Muscle layer of duodenum (tissue), 2 donors: ENCODE measurements at regions not wholly inside any gene's neighbourhood (a gene's known extent, or its start where the extent isn't known, plus 50 kb on each side); places are given as distances from the start of the nearest gene placed in this dataset.
"Not testable (repeated sequence)": the region's sequence is repeated elsewhere in the genome, so short reads cannot be mapped to it uniquely, and the experiment has no call there.

ENCODE experiments used
- H3K27ac ChIP-seq: one replicate; pipeline ENCODE4 v1.7.0; 2013; ENCODE audit warnings: mild to moderate bottlenecking, low read length
- H3K27me3 ChIP-seq: one replicate; pipeline ENCODE4 v1.7.0; 2013; ENCODE audit warnings: low read depth, mild to moderate bottlenecking, control low read depth, low read length
- H3K36me3 ChIP-seq, 2 donors: one replicate each; pipeline ENCODE4 v1.7.0; 2013; ENCODE audit warnings: low read length in 2 of 2, control low read depth in 1 of 2, mild to moderate bottlenecking in 1 of 2; ENCODE audit not compliant: insufficient read depth in 2 of 2, control insufficient read depth in 1 of 2
- H3K4me1 ChIP-seq, 2 donors: one replicate each; pipeline ENCODE4 v1.7.0; 2013; ENCODE audit warnings: low read length in 2 of 2, mild to moderate bottlenecking in 2 of 2, control low read depth in 1 of 2, moderate library complexity in 1 of 2; ENCODE audit not compliant: insufficient read depth in 2 of 2, control insufficient read depth in 1 of 2
- H3K4me3 ChIP-seq, 2 donors: one replicate each; pipeline ENCODE4 v1.7.0; 2013; ENCODE audit warnings: low read length in 2 of 2, low read depth in 1 of 2, mild to moderate bottlenecking in 1 of 2
- H3K9me3 ChIP-seq, 2 donors: one replicate each; pipeline ENCODE4 v1.7.0; 2013; ENCODE audit warnings: low read length in 2 of 2, control low read depth in 1 of 2, mild to moderate bottlenecking in 1 of 2; ENCODE audit not compliant: control insufficient read depth in 1 of 2
- donor health status: healthy.

- H3K27me3 ChIP-seq, H3K36me3 ChIP-seq, H3K4me1 ChIP-seq, H3K4me3 ChIP-seq, H3K27ac ChIP-seq, H3K9me3 ChIP-seq: not testable (repeated sequence)
These were observed 105.4 kb upstream of the LDB2 start for GRCh38 chr4:17003606-17004392.

DNA sequence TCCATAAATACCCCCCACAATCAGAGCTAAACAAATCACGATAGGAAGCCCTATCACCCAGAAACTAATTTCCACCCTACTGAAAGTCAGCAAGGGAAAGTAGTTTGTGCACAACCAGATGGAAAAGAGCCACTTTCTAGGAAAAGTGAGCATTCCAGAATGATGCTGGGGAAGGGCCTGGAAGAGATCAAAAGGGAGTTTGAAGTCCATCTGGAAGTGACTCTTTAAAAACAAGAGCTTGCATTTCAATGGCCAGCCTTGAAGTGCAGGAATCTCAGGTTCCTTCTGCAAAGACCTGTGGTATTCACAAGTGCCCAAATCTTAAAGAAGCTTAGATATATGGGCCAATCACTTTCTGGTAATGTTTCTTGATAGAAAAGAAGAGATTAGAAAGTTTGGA lies 97.0 kb upstream of the LDB2 start:
- Histone ChIP-seq H3K4me1 (no peaks in the 10 kb centered on the region), H3K36me3 (no peaks in the 10 kb centered on the region), H3K27ac (no peak overlapping the region), H3K9me3 (no peaks in the 10 kb centered on the region), H3K27me3 (no peaks in the 10 kb centered on the region), H3K4me3 (no peak overlapping the region)

DNA sequence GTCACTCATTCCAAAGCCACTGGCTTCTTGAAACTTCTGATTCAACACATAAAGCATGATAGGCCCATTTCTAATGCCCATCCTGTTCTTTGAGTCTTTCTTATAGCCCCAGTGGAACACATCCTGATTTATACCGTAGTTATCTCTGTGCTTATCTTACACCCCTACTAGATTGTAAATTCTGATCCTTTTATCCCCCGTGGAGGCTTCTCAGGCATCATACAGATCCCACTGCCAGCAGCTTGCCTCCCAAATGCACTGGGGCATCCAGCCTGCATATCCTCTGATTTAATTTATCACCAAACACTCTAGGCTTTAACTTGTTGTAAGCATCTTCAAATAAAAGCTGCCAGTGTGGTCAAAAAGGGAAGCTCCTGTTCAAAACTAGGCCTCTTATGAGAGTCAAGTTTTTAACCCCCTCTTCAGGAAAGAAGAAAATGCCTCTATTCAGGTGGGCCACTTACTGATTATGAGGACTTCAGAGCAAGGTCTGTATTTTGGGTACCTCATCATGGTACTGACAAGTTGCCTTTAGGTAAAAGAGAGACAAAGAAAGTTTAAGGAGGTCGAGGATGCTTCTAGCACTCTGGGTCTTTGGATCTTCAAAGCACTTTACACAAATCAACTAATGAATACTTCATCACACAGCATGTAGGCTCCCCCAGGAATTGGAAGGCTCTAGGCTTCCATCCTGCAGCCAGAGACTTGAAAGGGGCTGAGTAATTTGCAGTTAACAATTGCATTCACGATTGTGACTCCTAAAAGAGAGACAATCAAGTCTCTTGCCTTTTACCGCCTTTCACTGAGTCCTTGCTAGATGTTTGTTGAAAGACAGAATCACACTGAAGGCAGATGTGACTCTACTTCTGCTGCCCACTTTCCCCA lies 95.8 kb upstream of the LDB2 start:
- H3K4me3 ChIP-seq = no peak overlapping the region
- H3K9me3 ChIP-seq = no peaks in the 10 kb centered on the region
- no peaks in the 10 kb centered on the region for H3K27me3 ChIP-seq
- H3K36me3 ChIP-seq = no peaks in the 10 kb centered on the region
- H3K27ac ChIP-seq = no peak overlapping the region
- no peaks in the 10 kb centered on the region for H3K4me1 ChIP-seq

- no peak overlapping the region for H3K27ac ChIP-seq
- H3K4me3 ChIP-seq = no peak overlapping the region
- no peaks in the 10 kb centered on the region for H3K4me1 ChIP-seq
- H3K36me3 ChIP-seq = no peaks in the 10 kb centered on the region
- no peaks in the 10 kb centered on the region for H3K27me3 ChIP-seq
- H3K9me3 ChIP-seq = no peaks in the 10 kb centered on the region
These were observed 94.3 kb upstream of the LDB2 start for GRCh38 chr4:16992566-16993225.

DNA sequence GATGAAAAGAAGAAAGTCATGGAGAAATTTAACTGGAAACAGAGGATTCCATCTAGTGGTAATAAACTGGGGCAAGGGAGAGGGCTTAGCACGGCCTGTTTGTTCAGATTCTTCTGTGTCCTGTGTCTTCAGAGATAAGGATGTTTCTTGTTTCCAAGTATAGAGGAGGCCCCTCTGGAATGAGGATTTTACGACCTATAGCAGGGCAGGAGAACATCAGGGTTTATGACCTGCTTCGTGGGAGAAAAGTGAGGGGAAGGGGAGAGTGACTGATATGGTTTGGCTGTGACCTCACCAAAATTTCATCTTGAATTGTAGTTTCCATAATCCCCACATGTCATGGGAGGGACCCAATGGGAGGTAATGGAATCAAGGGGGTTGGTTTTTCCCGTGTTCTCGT lies 93.0 kb upstream of the LDB2 start:
- Histone ChIP-seq H3K27ac (no peak overlapping the region), H3K4me1 (no peaks in the 10 kb centered on the region), H3K36me3 (no peaks in the 10 kb centered on the region), H3K27me3 (no peaks in the 10 kb centered on the region), H3K9me3 (no peaks in the 10 kb centered on the region), H3K4me3 (no peak overlapping the region)

- Histone ChIP-seq H3K4me1 (no peaks in the 10 kb centered on the region), H3K36me3 (no peaks in the 10 kb centered on the region), H3K4me3 (no peak overlapping the region), H3K27me3 (no peaks in the 10 kb centered on the region), H3K9me3 (no peaks in the 10 kb centered on the region), H3K27ac (no peak overlapping the region)
These were observed 90.9 kb upstream of the LDB2 start for GRCh38 chr4:16989371-16989770.

DNA sequence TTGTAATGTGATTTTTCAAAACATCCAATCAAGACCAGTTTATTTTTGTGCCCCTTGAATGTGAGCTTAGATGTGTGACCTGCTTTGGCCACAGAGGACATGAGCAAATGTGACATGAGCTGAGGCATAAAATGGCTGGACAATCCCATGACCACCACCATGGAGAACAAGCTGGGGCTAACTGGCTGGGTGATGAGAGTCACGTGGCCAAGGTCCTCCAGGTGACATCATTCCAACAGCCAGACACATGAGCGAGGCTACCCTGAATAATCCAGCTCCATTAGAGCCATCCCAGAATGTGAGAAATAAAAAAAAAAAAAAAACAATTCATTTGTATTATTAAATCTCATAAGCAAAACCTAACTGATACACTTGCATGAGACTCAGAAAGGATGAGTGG lies 90.4 kb upstream of the LDB2 start:
- H3K36me3 ChIP-seq = no peaks in the 10 kb centered on the region
- H3K27ac ChIP-seq = no peak overlapping the region
- no peak overlapping the region for H3K4me3 ChIP-seq
- H3K4me1 ChIP-seq = no peaks in the 10 kb centered on the region
- H3K9me3 ChIP-seq = no peaks in the 10 kb centered on the region
- no peaks in the 10 kb centered on the region for H3K27me3 ChIP-seq

GRCh38 chr4:16977081-16977480 lies 78.6 kb upstream of the LDB2 start:
- H3K9me3 ChIP-seq = no peaks in the 10 kb centered on the region
- no peaks in the 10 kb centered on the region for H3K27me3 ChIP-seq
- H3K4me3 ChIP-seq = no peak overlapping the region
- H3K4me1 ChIP-seq = no peaks in the 10 kb centered on the region
- no peaks in the 10 kb centered on the region for H3K36me3 ChIP-seq
- no peak overlapping the region for H3K27ac ChIP-seq

DNA sequence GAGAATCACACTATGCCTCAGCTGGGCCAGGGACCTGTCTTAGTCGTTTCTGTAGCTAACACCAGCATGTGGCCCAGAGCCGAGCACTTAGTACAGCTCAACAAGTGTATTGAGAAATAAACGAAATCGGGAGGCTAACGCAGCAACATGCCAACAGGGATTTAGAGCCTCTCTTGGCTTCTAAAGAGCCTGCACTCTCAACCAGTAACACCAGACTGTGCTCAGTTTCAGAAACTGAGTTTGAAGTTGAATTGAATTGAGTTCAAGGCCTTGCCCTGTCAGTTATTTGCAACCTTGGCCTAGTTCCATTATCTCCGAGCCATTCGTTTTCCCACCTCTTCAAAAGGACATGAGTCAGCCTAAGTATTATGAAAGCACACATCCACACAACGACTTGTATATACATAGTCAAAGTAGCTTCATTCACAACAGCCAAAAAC lies 71.3 kb upstream of the LDB2 start:
- Histone ChIP-seq H3K9me3 (no peaks in the 10 kb centered on the region), H3K27ac (no peak overlapping the region), H3K4me3 (no peak overlapping the region)

GRCh38 chr4:16967722-16968121 lies 69.3 kb upstream of the LDB2 start:
- Histone ChIP-seq H3K36me3 (no peaks in the 10 kb centered on the region), H3K27me3 (no peaks in the 10 kb centered on the region), H3K4me1 (peaks cover 7 to 20% of the 10 kb centered on the region in 2 donors), H3K4me3 (no peak overlapping the region), H3K9me3 (no peaks in the 10 kb centered on the region), H3K27ac (no peak overlapping the region)

More for the DNA sequence above, 71.3 kb upstream of the LDB2 start:
- Histone ChIP-seq H3K27me3 (no peaks in the 10 kb centered on the region), H3K36me3 (no peaks in the 10 kb centered on the region), H3K4me1 (peaks cover 7 to 20% of the 10 kb centered on the region in 2 donors)

GRCh38 chr4:16959305-16959704 lies 60.9 kb upstream of the LDB2 start:
- H3K36me3 ChIP-seq = no peaks in the 10 kb centered on the region
- H3K27ac ChIP-seq = no peak overlapping the region
- no peaks in the 10 kb centered on the region for H3K27me3 ChIP-seq
- H3K9me3 ChIP-seq = peaks cover 0 to 10% of the 10 kb centered on the region in 2 donors
- no peaks in the 10 kb centered on the region for H3K4me1 ChIP-seq
- no peak overlapping the region for H3K4me3 ChIP-seq
